ENCODE measurements at regions not wholly inside any gene's neighbourhood (a gene's known extent, or its start where the extent isn't known, plus 50 kb on each side); places are given as distances from the start of the nearest gene placed in this dataset.

DNA sequence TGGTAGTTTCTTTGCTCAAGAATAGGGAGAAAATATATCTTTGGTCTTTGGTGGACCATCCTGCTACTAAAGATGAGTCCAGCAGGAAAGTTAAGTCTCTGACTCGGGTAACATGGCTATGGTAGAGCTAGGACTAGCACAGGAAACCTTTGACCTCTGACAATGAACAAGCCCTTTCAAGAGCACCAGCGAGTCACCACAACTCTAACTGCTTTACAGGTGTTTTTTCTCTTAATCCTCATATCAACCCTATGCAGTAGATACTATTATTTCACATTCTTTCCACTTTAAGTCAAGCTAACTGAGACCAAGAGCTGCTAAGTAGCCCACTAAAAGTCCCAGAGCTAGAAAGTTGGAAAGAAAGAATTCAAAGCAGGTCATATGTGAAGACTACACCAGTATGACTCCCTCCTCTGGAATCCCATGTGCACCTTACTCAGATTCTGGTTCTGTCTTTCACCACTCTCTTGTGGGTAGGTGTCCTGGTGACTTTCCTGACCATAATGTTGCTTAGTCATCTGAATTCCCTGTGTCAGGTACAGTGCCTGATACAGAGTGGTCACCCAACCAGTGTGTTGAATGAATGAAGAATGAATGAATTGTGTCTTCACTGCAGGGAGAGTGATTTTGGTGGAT lies 53.8 kb upstream of the ME3 start:
- DNase-seq: no peak

DNA sequence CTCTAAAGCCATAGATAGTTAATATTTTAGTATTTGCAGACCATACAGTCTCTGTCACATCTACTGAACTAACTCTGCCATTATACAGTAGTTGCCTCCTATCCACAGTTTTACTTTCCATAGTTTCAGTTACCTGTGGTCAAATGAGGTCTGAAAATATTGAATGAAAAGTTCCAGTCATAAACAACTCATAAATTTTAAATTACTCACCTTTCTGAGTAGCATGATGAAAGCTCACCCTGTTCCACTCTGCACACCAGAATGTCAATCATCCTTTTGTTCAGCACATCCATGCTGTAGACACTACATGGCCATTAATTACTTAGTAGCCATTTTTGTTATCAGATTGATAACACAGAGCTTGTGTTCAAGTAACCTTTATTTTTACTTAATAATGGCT lies 51.7 kb upstream of the ME3 start:
- no peak for DNase-seq

DNA sequence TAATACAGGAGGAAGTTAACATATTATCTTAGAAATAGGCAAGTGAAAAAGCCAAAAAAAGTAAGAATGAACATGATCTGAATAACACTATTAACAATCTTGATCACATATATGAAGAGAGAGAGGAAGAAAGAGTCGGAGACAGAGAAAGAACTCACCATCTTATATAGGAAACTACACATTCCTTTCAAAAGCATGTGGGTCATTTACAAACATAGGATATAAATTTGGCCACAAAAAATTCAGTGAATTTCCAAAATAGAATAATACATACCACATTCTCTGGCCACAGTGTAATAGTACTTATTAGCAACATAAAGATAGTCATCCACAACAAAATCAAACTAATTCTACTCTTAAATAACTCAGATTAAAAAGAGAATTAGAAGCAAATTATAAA lies 50.9 kb upstream of the ME3 start:
- no peak for DNase-seq

DNA sequence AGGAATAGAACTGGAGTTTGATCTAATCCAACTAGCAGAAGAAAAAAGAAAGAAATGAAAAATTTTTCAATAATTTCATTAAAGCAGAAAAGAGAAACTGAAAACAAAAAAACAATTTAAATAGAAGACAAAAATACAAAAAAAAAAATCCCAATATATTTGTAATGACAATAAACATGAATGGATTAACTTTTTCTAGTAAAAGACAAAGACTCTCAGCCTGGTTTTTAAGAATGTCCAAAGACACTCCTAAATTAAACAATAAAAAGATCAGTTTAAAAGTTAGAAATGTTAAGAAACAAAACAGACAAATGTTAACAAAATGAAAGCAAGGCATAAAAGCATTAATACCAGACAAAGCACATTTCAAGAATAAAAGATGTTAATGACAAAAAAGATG lies 50.3 kb upstream of the ME3 start:
- no peak for DNase-seq
